Coronary artery (tissue), 2 donors: ENCODE measurements at regions not wholly inside any gene's neighbourhood (a gene's known extent, or its start where the extent isn't known, plus 50 kb on each side); places are given as distances from the start of the nearest gene placed in this dataset.
"Not testable (repeated sequence)": the region's sequence is repeated elsewhere in the genome, so short reads cannot be mapped to it uniquely, and the experiment has no call there.

Source experiments
- DNase-seq: peaks from one replicate; pipeline ENCODE4 v3.0.0-alpha.2; 2017; ENCODE audit warnings: low spot score
- H3K27ac ChIP-seq, 2 donors: fragments of 200-600 bp; sonication (generic); one replicate each; pipeline ENCODE4 v1.5.1; 2016 to 2019
- H3K4me3 ChIP-seq: fragments of 200-600 bp; sonication (generic); 2 replicates; pipeline ENCODE4 v1.5.1; 2016; ENCODE audit warnings: mild to moderate bottlenecking, moderate library complexity
- TF ChIP-seq, protein P1 (sequence below): fragments of 200-600 bp; sonication (generic); IDR thresholded peaks from one replicate; pipeline ENCODE4 v1.5.1; 2019; ENCODE audit warnings: antibody characterized with exemption

DNA sequence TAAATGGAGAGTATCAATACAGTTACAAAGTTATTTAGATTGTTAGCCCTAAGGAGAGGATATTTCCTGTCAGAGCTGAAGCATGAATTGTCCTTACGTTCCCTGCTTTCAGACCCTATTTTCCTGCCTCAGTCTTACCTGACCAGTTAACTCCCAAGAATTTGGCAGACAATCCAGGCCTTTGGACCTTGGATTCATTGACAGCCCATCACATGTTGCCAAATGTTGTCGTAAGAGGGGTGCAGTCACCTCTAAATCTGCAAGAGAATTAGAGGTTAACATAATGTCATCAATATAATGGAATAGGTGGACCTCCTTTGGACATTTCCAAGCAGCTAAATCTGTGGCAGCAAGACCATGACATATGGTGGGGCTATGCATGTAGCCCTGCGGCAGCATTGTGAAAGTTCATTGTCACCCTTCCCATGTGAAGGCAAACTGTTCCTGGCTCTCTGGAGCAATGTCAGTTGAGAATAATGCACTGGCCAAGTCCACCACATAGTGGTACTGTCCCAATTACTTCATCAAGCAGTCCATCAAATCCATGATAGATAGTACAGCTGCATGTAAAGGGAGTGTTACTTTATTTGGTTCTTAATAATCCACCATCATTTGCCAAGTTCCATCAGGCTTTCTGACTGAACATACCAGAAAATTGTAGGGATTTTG lies 1137.0 kb upstream of the POU3F4 start:
- no peak overlapping the region for H3K4me3 ChIP-seq
- DNase-seq, result no peak

DNA sequence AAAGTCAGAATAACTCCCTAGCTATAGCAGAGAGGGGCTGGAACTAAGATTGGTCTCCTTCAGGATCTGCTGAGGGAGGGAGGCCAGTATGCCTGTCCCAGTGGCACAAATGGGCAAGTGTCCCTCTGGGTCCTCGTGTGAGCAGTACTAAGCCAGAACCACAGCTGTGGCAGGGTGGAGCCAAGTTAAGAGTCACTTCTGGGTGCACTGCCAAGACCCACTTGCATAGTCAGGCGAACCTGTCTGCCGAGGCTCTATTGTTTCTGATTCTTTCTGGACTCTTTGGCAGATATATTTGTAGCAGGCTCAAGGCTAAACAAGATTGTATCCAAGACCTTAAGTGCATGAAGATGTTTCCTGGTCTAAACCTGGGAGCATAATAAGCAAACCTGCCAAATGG lies 1123.7 kb upstream of the POU3F4 start:
- no peak for DNase-seq
- TF ChIP-seq, protein P1, sequence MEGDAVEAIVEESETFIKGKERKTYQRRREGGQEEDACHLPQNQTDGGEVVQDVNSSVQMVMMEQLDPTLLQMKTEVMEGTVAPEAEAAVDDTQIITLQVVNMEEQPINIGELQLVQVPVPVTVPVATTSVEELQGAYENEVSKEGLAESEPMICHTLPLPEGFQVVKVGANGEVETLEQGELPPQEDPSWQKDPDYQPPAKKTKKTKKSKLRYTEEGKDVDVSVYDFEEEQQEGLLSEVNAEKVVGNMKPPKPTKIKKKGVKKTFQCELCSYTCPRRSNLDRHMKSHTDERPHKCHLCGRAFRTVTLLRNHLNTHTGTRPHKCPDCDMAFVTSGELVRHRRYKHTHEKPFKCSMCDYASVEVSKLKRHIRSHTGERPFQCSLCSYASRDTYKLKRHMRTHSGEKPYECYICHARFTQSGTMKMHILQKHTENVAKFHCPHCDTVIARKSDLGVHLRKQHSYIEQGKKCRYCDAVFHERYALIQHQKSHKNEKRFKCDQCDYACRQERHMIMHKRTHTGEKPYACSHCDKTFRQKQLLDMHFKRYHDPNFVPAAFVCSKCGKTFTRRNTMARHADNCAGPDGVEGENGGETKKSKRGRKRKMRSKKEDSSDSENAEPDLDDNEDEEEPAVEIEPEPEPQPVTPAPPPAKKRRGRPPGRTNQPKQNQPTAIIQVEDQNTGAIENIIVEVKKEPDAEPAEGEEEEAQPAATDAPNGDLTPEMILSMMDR, result no peak
- Histone ChIP-seq H3K27ac (no peak overlapping the region), H3K4me3 (no peak overlapping the region)

More for the DNA sequence above, 1137.0 kb upstream of the POU3F4 start:
- H3K27ac ChIP-seq, result no peak overlapping the region
- TF ChIP-seq, protein P1, result no peak

DNA sequence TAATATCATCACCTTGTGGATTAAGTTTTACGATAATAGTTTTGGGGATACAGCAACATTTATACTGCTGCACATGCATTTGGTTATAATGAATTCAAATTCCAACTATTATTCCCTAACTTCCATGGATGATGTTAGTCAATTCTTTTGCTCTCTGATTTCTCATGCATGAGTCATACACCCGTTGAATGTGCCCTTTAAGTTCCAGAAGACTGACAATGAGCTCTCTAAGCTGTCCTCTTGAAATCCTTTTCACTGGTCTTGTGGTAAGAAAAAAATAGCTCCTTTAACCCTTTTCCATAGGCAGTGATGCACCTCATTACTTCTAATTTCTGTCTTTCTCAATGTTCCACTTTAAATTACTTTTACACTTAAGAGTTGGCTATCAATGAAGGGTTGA lies 1095.2 kb upstream of the POU3F4 start:
- TF ChIP-seq, protein P1, result no peak

DNA sequence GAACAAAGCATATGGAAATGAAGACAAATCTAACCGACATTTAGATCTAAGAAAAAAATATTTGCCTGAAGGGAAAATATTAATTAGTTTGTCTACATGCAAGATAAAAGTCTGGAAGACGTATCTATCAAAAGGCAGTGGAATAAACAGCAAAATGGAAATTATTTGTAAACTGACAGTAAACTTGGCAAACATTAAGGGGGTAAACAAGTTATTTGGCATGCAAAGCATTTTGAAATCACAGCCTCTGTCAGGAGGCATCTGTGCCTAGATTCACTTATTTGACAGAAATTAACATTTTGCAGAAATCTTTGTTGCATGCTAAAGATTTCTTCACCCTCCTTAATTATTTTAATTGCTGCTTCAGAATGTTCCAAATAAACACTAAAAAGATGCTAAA lies 1065.8 kb upstream of the POU3F4 start:
- TF ChIP-seq, protein P1, result no peak
- no peak for DNase-seq
- Histone ChIP-seq H3K4me3 (no peak overlapping the region), H3K27ac (no peak overlapping the region)

More for the DNA sequence above, 1095.2 kb upstream of the POU3F4 start:
- no peak overlapping the region for H3K27ac ChIP-seq
- no peak overlapping the region for H3K4me3 ChIP-seq
- no peak for DNase-seq

DNA sequence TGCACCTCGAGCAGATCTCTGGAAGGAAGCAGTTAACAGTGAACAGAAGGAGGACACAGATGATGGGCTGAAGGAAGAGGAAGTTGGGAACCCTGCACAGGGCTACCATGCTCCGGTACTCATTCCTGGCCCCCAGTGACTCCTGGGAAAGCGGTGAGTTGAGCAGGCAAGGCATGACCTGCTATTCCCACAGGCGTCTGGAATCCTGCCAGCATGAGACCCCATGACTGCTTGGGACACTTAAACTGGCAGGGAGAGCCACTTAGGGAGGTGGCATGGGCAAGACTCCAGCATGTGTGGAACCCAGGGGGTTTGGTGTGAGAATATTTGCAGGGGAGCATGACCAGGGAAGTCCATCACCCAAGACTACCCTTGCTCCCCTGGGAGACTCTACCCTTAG lies 1056.4 kb upstream of the POU3F4 start:
- peak; percentile 50 for DNase-seq
- Histone ChIP-seq H3K27ac (no peak overlapping the region), H3K4me3 (no peak overlapping the region)
- TF ChIP-seq, protein P1, result no peak

DNA sequence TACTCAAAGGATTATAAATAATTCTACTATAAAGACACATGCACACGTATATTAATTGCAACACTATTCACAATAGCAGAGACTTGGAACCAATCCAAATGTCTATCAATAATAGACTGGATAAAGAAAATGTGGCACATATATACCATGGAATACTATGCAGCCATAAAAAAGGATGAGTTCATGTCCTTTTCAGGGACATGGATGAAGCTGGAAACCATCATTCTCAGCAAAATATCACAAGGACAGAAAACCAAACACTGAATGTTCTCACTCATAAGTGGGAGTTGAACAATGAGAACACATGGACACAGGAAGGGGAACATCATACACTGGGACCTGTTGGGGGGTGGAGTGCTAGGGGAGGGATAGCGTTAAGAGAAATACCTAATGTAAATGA lies 1052.2 kb upstream of the POU3F4 start:
- not testable (repeated sequence) for DNase-seq, H3K27ac ChIP-seq, H3K4me3 ChIP-seq

DNA sequence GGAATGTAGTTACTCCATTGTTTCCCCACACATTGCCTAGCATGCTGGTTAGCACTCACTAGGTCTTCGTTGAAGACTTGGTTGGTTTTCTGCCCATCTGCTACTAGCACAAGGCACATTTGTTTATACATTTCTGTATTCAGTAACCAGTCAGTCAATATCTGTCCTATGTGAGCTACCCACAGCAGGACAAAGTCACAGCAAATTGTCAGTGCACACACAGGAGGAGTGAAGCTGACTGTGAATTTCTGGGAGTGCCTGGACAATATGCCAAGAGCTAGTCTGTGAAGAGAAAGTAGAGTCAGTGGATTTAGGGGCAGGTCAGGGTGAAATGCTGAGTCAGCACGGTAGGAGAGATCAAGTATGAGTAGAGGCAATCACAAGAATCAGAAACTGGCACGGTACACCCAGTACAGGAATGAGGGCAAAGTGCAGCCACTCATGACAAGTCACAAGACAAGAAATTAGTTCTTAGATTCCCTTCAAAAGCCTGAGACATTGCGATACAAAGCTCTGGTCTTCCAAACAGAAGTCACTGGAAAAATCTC lies 1049.8 kb upstream of the POU3F4 start:
- TF ChIP-seq, protein P1, result no peak
- H3K4me3 ChIP-seq, result no peak overlapping the region
- DNase-seq, result no peak
- no peak overlapping the region for H3K27ac ChIP-seq
